Activated T-helper 1 cell treated with anti-CD3 and anti-CD28 coated beads, Interleukin-2, amount 50 U/mL, for 16 hours (primary cell): ENCODE measurements at regions not wholly inside any gene's neighbourhood (a gene's known extent, or its start where the extent isn't known, plus 50 kb on each side); places are given as distances from the start of the nearest gene placed in this dataset.
"Not testable (repeated sequence)": the region's sequence is repeated elsewhere in the genome, so short reads cannot be mapped to it uniquely, and the experiment has no call there.

ENCODE experiments used
- DNase-seq, 2 donors: peaks; one replicate each; pipeline ENCODE4 v3.0.0-alpha.2; 2020; ENCODE audit warnings: low read depth in 1 of 2, low spot score in 1 of 2

DNA sequence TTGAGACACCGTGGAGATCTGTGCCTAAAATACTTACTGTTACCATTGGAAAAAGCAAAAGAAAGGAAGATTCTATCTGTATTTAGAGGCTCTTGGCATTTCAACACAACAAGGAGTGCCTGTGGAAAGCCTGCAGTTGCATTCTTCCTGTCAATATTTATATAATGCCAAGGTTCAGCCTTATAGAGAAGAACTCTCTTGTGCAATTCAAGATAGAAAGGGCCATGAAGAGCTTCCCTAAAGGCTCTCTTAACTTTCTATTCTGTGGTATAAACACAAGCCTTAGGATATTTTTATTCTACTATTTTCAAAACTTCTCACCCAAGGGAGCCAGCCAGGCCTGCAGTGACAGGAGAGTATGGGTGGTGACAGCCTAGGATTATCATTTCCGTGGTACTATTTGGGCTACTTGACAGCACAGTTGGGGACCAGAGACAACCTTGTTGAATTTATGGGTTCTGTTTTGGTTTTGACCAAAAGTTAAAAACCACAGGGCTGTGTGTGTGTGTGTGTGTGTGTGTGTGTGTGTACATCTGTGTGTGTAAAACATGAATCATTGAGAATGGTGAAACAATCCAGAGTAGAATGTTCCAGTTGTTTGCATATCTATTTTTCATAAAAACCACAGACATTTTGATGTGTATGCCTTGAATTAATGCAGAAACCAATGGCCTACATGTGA, 700.9 kb upstream of the SLC35B3 start:
- DNase-seq, result no peak

DNA sequence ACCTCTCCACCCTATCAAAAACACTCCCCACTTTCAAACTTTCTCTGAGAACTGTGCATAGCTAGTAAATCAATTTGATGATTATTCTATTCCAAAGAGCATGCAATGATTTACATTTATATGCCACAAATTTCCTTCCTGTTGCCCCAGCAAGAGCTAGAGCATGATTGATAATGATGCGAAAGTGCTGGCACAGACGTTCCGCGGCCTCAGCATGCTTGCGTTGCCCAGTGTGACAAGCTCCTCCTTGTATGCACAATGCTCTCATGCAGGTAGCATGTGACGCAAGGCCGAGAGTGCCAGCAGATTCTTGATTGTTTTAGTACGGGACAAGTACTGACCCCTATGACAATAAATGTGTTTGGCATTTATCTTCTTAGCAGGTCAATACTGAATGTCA, 696.3 kb upstream of the SLC35B3 start:
- no peak for DNase-seq

DNA sequence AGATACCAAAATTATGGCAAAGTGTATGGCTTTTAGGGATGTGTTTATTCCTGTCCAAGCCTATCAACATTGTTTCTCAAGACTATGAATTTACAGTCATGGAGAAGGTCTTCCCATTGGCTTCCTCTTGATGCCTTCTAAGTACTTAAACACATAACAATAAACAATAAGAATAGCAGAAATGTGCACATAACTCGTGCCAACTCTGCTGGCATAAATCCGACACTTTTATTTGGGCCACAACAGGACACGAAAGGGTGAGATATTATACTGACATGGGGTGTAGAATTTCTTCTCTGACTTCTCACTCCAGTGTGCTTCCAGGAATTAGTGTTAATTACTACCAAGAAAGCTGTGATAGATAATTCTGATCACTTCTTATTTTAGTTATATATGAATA, 695.9 kb upstream of the SLC35B3 start:
- DNase-seq, result no peak

GRCh38 chr6:9128970-9129369, 693.6 kb upstream of the SLC35B3 start:
- DNase-seq, result no peak

DNA sequence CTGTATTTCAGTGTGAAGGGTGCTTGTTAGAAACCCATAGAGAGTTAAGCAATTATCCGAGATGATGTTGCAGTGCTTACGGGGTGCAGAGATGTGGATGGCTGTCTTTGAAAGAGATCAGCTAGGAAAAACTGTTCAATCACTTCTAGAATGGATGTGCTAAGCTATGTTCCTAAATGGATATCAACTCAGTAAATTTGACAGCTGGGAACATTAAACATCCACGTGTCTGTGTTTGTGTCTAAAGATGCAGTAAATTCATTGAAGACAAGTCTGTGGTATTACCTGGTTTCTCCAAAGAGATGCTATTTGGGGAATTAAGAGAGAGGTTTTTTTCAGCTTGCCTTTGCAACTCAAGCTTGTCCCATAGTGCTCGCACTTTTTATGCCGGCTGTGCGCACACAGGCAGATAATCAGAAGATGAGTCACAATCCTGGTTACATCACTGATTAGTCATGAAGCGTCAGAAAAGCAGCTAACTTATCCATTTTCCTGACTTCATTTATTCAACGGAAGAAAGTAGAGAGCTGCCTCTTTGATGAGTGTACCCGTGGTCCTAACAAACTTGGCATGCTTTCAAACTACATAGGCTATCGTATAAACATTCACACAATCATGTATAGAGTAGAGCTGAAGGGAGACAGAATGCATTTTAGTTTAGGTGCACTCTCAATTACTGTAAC, 691.7 kb upstream of the SLC35B3 start:
- DNase-seq, result no peak

DNA sequence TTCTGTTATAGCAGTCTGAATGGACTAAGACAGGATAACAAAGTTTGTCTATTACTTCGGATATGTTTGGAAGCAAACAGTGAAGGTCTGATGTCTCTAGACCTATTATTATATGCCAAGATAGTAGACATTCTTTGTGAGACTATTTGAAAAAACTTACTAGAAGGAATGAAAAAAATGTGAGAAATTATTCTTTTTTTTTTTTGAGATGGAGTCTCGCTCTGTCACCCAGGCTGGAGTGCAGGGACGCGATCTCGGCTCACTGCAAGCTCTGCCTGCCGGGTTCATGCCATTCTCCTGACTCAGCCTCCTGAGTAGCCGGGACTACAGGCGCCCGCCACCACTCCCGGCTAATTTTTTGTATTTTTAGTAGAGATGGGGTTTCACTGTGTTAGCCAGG, 690.7 kb upstream of the SLC35B3 start:
- DNase-seq, result not testable (repeated sequence)

- no peak for DNase-seq
Observed at GRCh38 chr6:9121549-9121948, 686.2 kb upstream of the SLC35B3 start.

DNA sequence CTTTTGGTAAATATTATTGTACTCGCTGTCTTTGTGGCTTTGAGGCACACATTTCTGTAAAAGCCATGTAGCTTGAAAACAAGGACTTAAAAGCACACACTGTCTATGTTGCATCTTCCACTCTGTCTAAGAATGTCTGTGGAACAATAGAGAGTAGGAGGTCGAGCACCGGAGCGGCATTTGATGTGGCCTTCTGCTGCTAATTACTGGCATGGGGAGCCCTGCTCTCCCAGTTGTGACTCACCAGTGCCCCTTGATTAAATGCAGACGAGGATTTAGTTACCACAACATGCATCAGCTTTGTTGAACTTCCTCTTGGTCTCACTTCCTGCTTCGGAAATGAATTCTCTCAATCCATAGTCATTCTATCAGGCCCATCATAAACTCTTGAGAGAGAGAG, 680.7 kb upstream of the SLC35B3 start:
- no peak for DNase-seq

GRCh38 chr6:9112544-9112943, 677.2 kb upstream of the SLC35B3 start:
- no peak for DNase-seq

DNA sequence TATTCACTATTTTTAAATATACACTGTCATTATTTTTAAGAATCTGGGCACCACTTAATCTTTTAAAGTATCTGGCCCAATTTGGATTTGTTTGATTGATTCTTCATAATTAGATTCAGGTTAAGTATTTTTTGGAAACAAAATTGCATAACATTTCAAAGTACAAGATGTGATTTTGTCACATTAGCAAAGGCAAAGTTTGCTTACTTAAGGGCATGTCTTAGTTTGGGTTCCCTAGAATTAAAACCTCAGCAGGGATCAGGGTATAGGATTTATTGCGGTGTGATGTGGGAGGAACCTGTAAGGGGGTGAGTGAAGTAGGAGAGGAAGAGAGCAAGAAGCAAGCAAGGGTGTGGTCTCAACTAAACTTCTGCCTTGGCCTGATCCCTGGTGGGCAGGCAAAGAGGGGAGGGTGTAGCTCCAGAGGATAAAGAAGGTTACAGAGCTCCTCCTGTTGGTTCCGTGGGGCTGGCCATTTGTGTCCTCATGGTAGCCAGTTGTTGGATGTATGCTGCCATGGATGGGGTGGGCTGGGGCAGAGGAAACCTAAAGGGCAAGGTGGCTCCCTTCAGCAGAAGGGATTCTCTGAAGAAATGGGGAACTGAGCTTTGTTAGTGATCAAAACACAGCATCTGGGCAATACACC, 668.7 kb upstream of the SLC35B3 start:
- no peak for DNase-seq

DNA sequence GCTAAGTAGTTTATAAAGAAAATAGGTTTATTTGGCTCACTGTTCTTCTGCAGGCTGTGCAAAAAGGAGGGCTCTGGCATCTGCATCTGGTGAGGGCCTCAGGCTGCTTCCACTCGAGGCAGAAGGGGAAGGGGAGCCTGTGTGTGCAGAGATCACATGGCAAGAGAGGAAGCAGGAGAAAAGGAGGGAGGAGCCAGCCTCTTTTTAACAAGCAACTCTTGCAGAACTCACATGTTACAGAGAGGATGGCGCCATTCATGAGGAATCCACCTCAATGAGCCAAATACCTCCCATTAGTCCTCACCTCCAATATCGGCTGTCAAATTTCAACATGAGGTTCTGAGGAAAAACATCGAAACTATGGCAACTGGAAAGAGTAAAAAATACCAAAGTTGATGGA, 666.6 kb upstream of the SLC35B3 start:
- no peak for DNase-seq

GRCh38 chr6:9100869-9101580, 665.7 kb upstream of the SLC35B3 start:
- no peak for DNase-seq

DNA sequence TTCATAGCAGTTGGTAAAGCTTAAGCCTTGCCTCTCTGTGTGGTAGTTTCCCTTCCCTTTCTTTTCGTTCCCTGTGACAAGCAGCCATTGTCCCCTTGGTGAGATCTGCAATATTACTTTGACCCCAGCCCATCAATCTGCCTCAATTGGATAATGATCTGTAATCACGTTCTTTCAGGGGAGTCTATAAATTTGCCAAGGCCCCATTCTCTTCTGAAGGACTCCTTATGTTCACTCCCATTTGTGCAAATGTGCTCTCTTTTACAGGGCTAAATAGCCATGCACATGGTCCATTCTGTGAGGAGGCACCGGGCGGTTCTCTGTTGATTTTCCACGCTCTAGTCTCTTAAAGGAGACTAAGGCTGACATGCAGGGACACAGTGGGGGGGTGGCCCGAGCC, 660.4 kb upstream of the SLC35B3 start:
- DNase-seq, result no peak

DNA sequence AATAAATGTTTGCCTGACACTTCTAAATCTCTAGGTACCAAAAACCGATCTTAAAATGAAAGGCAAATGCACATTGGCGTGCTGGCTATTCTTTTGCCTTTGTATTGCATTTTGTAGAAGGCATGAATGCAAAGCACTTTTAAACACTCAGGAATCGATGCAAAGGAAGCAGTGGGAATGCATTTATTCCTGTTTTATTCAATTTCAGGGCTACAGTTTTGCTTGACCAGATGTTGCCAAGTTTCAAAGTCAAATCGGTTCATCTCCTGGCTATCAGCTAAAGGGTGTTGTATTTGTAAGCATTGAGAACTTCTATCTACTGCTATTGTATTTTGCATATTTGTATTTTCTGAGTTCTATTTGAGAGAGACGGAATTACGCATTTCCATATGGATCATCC, 659.8 kb upstream of the SLC35B3 start:
- DNase-seq, result no peak

DNA sequence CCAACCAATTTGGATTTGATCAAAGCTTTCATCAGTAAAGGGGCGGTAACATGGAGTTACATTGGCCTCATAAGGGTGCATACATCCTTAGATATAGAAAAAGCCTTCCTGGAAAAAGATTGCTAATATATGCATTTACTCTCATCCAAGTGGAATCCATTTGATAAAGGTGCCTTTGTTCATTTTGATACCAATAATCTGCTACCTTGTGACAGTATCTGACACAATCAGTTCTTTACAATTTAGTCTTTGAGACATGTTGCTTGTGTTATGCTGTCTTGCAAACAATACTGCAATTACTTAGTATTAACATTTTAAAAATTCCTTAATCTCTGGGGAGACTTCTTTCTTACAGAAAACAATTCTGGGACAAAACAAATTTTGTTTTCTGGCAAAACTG, 654.4 kb upstream of the SLC35B3 start:
- no peak for DNase-seq

DNA sequence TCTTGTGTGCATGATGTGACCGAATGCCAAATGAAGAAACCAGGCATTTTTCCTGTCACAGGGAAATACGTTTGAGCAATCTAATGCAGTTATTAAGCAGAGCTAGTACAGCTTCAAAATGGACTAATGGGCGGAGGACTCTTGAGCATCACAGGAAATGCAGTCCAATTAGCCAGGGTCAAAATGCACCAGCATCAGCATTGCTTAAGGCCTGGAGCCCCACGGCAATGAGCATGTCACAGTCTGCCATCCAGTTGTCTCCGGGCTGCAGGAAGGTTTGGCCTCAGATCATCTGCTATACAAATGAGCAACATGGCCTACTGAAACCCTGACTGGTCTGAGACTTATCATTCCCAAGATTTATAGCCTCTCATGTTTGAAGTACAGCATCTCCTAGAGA, 652.1 kb upstream of the SLC35B3 start:
- DNase-seq, result no peak

GRCh38 chr6:9086331-9086730, 651.0 kb upstream of the SLC35B3 start:
- DNase-seq, result no peak

DNA sequence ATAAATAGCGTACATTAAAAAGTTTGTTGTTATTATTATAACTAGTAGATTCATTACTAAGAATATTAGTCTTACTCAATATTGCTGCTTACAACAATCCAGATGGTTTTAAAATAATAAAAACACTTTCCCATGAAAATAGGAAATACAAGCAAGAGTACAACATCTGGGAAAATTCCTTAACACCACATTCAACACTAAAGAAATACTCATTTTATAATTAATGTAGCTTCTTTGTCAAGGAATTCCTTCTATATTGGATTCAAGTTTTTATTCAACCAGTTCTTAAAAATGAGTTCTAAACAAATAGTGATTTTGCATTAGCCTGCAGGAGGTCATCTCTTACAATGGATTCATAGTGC, 650.3 kb upstream of the SLC35B3 start:
- no peak for DNase-seq

DNA sequence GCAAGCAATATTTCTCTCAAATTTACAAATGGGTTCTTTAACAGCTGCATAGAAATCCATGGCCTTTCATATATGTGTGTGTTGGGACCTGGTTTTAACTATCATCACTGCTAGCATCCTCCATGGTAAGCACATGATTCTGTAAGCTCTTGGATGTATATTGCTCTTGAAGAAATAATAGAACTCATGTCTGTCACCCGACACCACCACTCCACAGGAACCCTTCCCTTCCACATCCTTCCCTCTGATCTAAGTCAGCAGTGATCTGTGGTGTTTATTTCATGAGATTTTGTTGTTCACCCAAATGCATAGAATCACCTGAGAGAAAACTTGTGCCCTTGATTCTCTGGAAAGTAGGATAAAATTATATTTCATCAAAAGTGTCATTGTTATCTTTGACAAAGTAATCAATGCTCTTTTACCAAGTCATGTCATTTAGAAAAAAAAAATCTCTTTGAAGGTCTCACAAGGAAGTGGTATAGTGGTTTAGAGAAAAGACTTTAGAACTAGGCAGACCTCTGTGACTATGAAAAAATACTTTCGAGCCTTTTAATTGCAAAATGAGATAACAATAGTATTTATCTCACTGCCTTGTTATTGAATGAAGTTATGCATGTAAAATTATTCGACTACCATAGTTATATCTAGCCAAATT, 649.8 kb upstream of the SLC35B3 start:
- no peak for DNase-seq

DNA sequence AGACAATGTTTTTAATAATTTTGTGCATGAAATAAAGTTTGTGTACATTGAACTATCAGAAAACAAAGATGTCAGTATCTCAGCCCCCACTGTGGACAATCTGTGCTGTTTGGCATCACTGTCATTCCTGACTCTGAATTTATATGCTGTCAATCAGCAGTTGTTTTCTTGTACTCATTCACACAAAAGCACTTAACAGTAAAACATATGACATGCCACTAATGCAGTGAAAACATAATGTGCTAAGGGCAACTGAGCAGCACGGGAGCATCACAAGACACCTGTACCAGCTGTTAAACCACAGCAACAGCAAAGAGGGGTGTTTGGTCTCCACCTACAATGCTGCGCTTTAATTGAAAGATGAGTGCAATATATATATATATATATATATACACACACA, 647.8 kb upstream of the SLC35B3 start:
- no peak for DNase-seq

- DNase-seq, result no peak
Observed at GRCh38 chr6:9066726-9067125, 631.4 kb upstream of the SLC35B3 start.

DNA sequence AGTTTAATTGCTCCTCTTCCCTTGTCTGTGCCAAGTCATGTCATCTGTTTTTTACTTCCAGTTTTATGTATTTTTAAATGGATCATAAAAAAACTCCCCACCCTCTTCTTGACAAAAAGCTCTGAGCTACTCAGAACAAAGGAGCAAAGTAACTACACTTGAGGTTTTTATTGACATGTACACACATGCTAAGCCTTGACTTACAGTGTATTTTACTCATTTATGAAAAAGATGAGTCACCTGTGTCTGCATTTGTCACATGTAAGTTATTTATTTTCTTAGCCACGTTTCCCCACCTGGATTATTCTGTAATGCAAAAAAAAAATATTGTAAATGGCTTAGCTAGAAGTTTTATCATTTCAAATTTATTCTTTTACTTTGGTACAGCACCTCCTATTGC, 628.8 kb upstream of the SLC35B3 start:
- DNase-seq, result no peak
